ENCODE measurements at regions not wholly inside any gene's neighbourhood (a gene's known extent, or its start where the extent isn't known, plus 50 kb on each side); places are given as distances from the start of the nearest gene placed in this dataset.

GRCh38 chr16:86802013-86802412, 223.7 kb downstream of the FOXL1 start:
- no peak overlapping the region for H3K27ac Mint-ChIP-seq
- H3K27me3 Mint-ChIP-seq, result peaks cover 22% of the 10 kb centered on the region
- DNase-seq, result no peak
- POLR2A ChIA-PET, result no interaction called here
- H3K4me3 Mint-ChIP-seq, result no peak overlapping the region
- CTCF ChIA-PET, result no interaction called here
- intact Hi-C loops (cut with micrococcal nuclease), result no loop called here
- H3K9me3 Mint-ChIP-seq, result no peaks in the 10 kb centered on the region
- H3K36me3 Mint-ChIP-seq, result no peaks in the 10 kb centered on the region
- no peaks in the 10 kb centered on the region for H3K4me1 Mint-ChIP-seq (ENCODE audit: low read depth)

GRCh38 chr16:86805188-86805587, 226.8 kb downstream of the FOXL1 start:
- Mint-ChIP-seq H3K4me3 (no peak overlapping the region), H3K27ac (no peak overlapping the region), H3K36me3 (no peaks in the 10 kb centered on the region), H3K27me3 (peaks cover 23% of the 10 kb centered on the region), H3K4me1 (ENCODE audit: low read depth) (no peaks in the 10 kb centered on the region), H3K9me3 (no peaks in the 10 kb centered on the region)
- CTCF ChIA-PET, result no interaction called here
- DNase-seq, result no peak
- intact Hi-C loops (cut with micrococcal nuclease), result no loop called here
- POLR2A ChIA-PET, result no interaction called here

GRCh38 chr16:86806181-86806837, 228.0 kb downstream of the FOXL1 start:
- H3K36me3 Mint-ChIP-seq, result no peaks in the 10 kb centered on the region
- no peaks in the 10 kb centered on the region for H3K4me1 Mint-ChIP-seq (ENCODE audit: low read depth)
- CTCF ChIA-PET, result no interaction called here
- DNase-seq, result no peak
- H3K27ac Mint-ChIP-seq, result no peak overlapping the region
- H3K4me3 Mint-ChIP-seq, result no peak overlapping the region
- peaks cover 20% of the 10 kb centered on the region for H3K27me3 Mint-ChIP-seq
- H3K9me3 Mint-ChIP-seq, result no peaks in the 10 kb centered on the region
- POLR2A ChIA-PET, result no interaction called here
- intact Hi-C loops (cut with micrococcal nuclease), result no loop called here

GRCh38 chr16:86806838-86807351, 228.5 kb downstream of the FOXL1 start:
- no peak for DNase-seq
- Mint-ChIP-seq H3K4me3 (no peak overlapping the region), H3K4me1 (ENCODE audit: low read depth) (no peaks in the 10 kb centered on the region), H3K36me3 (no peaks in the 10 kb centered on the region), H3K27ac (no peak overlapping the region), H3K9me3 (no peaks in the 10 kb centered on the region), H3K27me3 (peaks cover 20% of the 10 kb centered on the region)
- POLR2A ChIA-PET, result no interaction called here
- intact Hi-C loops (cut with micrococcal nuclease), result no loop called here
- CTCF ChIA-PET, result no interaction called here

- DNase-seq, result no peak
- no peak overlapping the region for H3K4me3 Mint-ChIP-seq
- POLR2A ChIA-PET, result no interaction called here
- no peak overlapping the region for H3K27ac Mint-ChIP-seq
- H3K27me3 Mint-ChIP-seq, result peaks cover 20% of the 10 kb centered on the region
- H3K36me3 Mint-ChIP-seq, result no peaks in the 10 kb centered on the region
- CTCF ChIA-PET, result no interaction called here
- intact Hi-C loops (cut with micrococcal nuclease), result no loop called here
- no peaks in the 10 kb centered on the region for H3K4me1 Mint-ChIP-seq (ENCODE audit: low read depth)
- H3K9me3 Mint-ChIP-seq, result no peaks in the 10 kb centered on the region
Measured at GRCh38 chr16:86808863-86809444, 230.6 kb downstream of the FOXL1 start.

GRCh38 chr16:86809458-86809955, 231.2 kb downstream of the FOXL1 start:
- no peak for DNase-seq

GRCh38 chr16:86810062-86810461, 231.7 kb downstream of the FOXL1 start:
- intact Hi-C loops (cut with micrococcal nuclease), result no loop called here
- no peaks in the 10 kb centered on the region for H3K4me1 Mint-ChIP-seq (ENCODE audit: low read depth)
- CTCF ChIA-PET, result no interaction called here
- DNase-seq, result no peak
- POLR2A ChIA-PET, result no interaction called here
- no peaks in the 10 kb centered on the region for H3K36me3 Mint-ChIP-seq
- H3K9me3 Mint-ChIP-seq, result no peaks in the 10 kb centered on the region
- H3K27me3 Mint-ChIP-seq, result peaks cover 16% of the 10 kb centered on the region
- no peak overlapping the region for H3K4me3 Mint-ChIP-seq
- no peak overlapping the region for H3K27ac Mint-ChIP-seq

More at GRCh38 chr16:86809458-86809955, 231.2 kb downstream of the FOXL1 start:
- POLR2A ChIA-PET, result no interaction called here
- no peaks in the 10 kb centered on the region for H3K4me1 Mint-ChIP-seq (ENCODE audit: low read depth)
- no peaks in the 10 kb centered on the region for H3K36me3 Mint-ChIP-seq
- CTCF ChIA-PET, result no interaction called here
- H3K9me3 Mint-ChIP-seq, result no peaks in the 10 kb centered on the region
- H3K27me3 Mint-ChIP-seq, result peaks cover 18% of the 10 kb centered on the region
- intact Hi-C loops (cut with micrococcal nuclease), result no loop called here
- no peak overlapping the region for H3K27ac Mint-ChIP-seq
- no peak overlapping the region for H3K4me3 Mint-ChIP-seq

GRCh38 chr16:86812363-86812970, 234.1 kb downstream of the FOXL1 start:
- intact Hi-C loops (cut with micrococcal nuclease), result no loop called here
- DNase-seq, result no peak
- ChIA-PET CTCF (no interaction called here), POLR2A (no interaction called here)
- no peak overlapping the region for H3K4me3 Mint-ChIP-seq
- H3K36me3 Mint-ChIP-seq, result no peaks in the 10 kb centered on the region
- H3K27ac Mint-ChIP-seq, result no peak overlapping the region
- no peaks in the 10 kb centered on the region for H3K9me3 Mint-ChIP-seq
- no peaks in the 10 kb centered on the region for H3K4me1 Mint-ChIP-seq (ENCODE audit: low read depth)
- peaks cover 9% of the 10 kb centered on the region for H3K27me3 Mint-ChIP-seq

GRCh38 chr16:86814256-86814655, 235.9 kb downstream of the FOXL1 start:
- ChIA-PET POLR2A (no interaction called here), CTCF (no interaction called here)
- intact Hi-C loops (cut with micrococcal nuclease), result no loop called here
- H3K27ac Mint-ChIP-seq, result no peak overlapping the region
- no peak for DNase-seq
- no peak overlapping the region for H3K4me3 Mint-ChIP-seq
- no peaks in the 10 kb centered on the region for H3K4me1 Mint-ChIP-seq (ENCODE audit: low read depth)
- peaks cover 12% of the 10 kb centered on the region for H3K27me3 Mint-ChIP-seq
- H3K9me3 Mint-ChIP-seq, result no peaks in the 10 kb centered on the region
- no peaks in the 10 kb centered on the region for H3K36me3 Mint-ChIP-seq

- H3K4me3 Mint-ChIP-seq, result no peak overlapping the region
- peaks cover 10% of the 10 kb centered on the region for H3K27me3 Mint-ChIP-seq
- intact Hi-C loops (cut with micrococcal nuclease), result no loop called here
- ChIA-PET POLR2A (no interaction called here), CTCF (no interaction called here)
- H3K9me3 Mint-ChIP-seq, result no peaks in the 10 kb centered on the region
- H3K4me1 Mint-ChIP-seq (ENCODE audit: low read depth), result no peaks in the 10 kb centered on the region
- no peak overlapping the region for H3K27ac Mint-ChIP-seq
- no peaks in the 10 kb centered on the region for H3K36me3 Mint-ChIP-seq
- DNase-seq, result no peak
Measured at GRCh38 chr16:86816930-86817625, 238.7 kb downstream of the FOXL1 start.

GRCh38 chr16:86818671-86819532, 240.6 kb downstream of the FOXL1 start:
- H3K4me3 Mint-ChIP-seq, result no peak overlapping the region
- no peaks in the 10 kb centered on the region for H3K36me3 Mint-ChIP-seq
- CTCF ChIA-PET, result no interaction called here
- peaks cover 16% of the 10 kb centered on the region for H3K27me3 Mint-ChIP-seq
- DNase-seq, result no peak
- no peak overlapping the region for H3K27ac Mint-ChIP-seq
- no peaks in the 10 kb centered on the region for H3K9me3 Mint-ChIP-seq
- intact Hi-C loops (cut with micrococcal nuclease), result no loop called here
- H3K4me1 Mint-ChIP-seq (ENCODE audit: low read depth), result no peaks in the 10 kb centered on the region
- POLR2A ChIA-PET, result no interaction called here

GRCh38 chr16:86819533-86819892, 241.2 kb downstream of the FOXL1 start:
- Mint-ChIP-seq H3K4me3 (no peak overlapping the region), H3K27me3 (peaks cover 16% of the 10 kb centered on the region), H3K4me1 (ENCODE audit: low read depth) (no peaks in the 10 kb centered on the region), H3K36me3 (no peaks in the 10 kb centered on the region), H3K27ac (no peak overlapping the region), H3K9me3 (no peaks in the 10 kb centered on the region)
- intact Hi-C loops (cut with micrococcal nuclease), result no loop called here
- POLR2A ChIA-PET, result no interaction called here
- CTCF ChIA-PET, result no interaction called here
- no peak for DNase-seq
